Adrenal gland (tissue), 5 donors: ENCODE measurements at regions not wholly inside any gene's neighbourhood (a gene's known extent, or its start where the extent isn't known, plus 50 kb on each side); places are given as distances from the start of the nearest gene placed in this dataset.

ENCODE experiments used
- CTCF ChIP-seq, 6 experiments: fragments of 450-650 bp in 4 of 6; fragments of 200-600 bp in 2 of 6; sonication (generic) in 1 of 6; IDR thresholded peaks; 1 replicate in 5 of 6; 2 replicates in 1 of 6; pipeline versions ENCODE4 v1.5.1 to v1.8.0; 2016 to 2021; ENCODE audit warnings: antibody characterized with exemption in 6 of 6, mild to moderate bottlenecking in 2 of 6, moderate library complexity in 1 of 6
- POLR2A ChIP-seq, 2 donors: fragments of 450-650 bp; IDR thresholded peaks; one replicate each; pipeline ENCODE4 v1.6.1; 2017; ENCODE audit warnings: antibody characterized with exemption in 2 of 2, mild to moderate bottlenecking in 2 of 2, moderate library complexity in 1 of 2
- donor health status: DM: no; HTN: no; CAD: no.

- no peak for TF ChIP-seq CTCF (IDR thresholded peaks at IDR 0.05)
- TF ChIP-seq POLR2A (IDR thresholded peaks at IDR 0.05), result no peak
Measured at GRCh38 chr5:12072441-12072840, 168.2 kb upstream of the CTNND2 start.
